B cell (primary cell): ENCODE measurements at regions not wholly inside any gene's neighbourhood (a gene's known extent, or its start where the extent isn't known, plus 50 kb on each side); places are given as distances from the start of the nearest gene placed in this dataset.

ENCODE experiments used
- EZH2 ChIP-seq: IDR thresholded peaks from 2 replicates; pipeline ENCODE4 v1.6.1; 2012; ENCODE audit warnings: borderline replicate concordance, low read depth, mild to moderate bottlenecking, moderate library complexity, low read length; ENCODE audit not compliant: insufficient read depth, poor library complexity, severe bottlenecking
- TF ChIP-seq, protein P1 (sequence below): fragments of 200-600 bp; IDR thresholded peaks from one replicate; pipeline ENCODE4 v1.8.0; 2022; ENCODE audit warnings: antibody characterized with exemption, mild to moderate bottlenecking

DNA sequence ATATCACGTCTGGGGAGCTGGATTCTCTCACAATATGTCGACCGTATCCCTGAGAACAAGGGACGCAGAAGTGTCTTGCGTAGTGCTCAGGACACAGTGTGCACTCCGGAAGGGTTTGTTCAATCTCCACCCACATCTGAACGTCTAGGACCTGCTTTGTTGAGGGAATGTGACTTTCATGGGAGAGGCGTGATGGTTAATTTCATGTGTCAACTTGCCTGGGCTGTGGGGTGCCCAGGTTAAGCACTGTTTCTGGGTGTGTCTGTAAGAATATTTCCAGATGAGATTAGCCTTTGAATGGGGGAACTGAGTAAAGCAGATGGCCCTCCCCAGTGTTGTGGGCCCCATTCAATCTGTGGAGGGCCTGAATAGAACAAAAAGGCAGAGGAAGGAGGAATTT, 80.4 kb upstream of the SFMBT2 start:
- TF ChIP-seq, protein P1, sequence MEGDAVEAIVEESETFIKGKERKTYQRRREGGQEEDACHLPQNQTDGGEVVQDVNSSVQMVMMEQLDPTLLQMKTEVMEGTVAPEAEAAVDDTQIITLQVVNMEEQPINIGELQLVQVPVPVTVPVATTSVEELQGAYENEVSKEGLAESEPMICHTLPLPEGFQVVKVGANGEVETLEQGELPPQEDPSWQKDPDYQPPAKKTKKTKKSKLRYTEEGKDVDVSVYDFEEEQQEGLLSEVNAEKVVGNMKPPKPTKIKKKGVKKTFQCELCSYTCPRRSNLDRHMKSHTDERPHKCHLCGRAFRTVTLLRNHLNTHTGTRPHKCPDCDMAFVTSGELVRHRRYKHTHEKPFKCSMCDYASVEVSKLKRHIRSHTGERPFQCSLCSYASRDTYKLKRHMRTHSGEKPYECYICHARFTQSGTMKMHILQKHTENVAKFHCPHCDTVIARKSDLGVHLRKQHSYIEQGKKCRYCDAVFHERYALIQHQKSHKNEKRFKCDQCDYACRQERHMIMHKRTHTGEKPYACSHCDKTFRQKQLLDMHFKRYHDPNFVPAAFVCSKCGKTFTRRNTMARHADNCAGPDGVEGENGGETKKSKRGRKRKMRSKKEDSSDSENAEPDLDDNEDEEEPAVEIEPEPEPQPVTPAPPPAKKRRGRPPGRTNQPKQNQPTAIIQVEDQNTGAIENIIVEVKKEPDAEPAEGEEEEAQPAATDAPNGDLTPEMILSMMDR, result no peak
- no peak for TF ChIP-seq EZH2
